ENCODE measurements at regions not wholly inside any gene's neighbourhood (a gene's known extent, or its start where the extent isn't known, plus 50 kb on each side); places are given as distances from the start of the nearest gene placed in this dataset.

- ATAC-seq (ENCODE audit: low read depth in 2 of 2) = no peak
These were observed 297.5 kb upstream of the XYLT1 start for GRCh38 chr16:17768257-17768656.

GRCh38 chr16:17766012-17766411 is 295.3 kb upstream of the XYLT1 start:
- Mint-ChIP-seq H3K36me3 (no peaks in the 10 kb centered on the region), H3K4me1 (no peaks in the 10 kb centered on the region), H3K27ac (no peak overlapping the region), H3K9me3 (peaks cover 0 to 5% (median 3%) of the 10 kb centered on the region in 7 donors), H3K27me3 (peaks cover 9% of the 10 kb centered on the region), H3K4me3 (no peak overlapping the region)
- Histone ChIP-seq H3K9me3 (ENCODE audit: control insufficient read depth in 2 of 2, low read length in 2 of 2) (no peaks in the 10 kb centered on the region), H3K27me3 (ENCODE audit: control insufficient read depth, insufficient read depth, low read length) (no peaks in the 10 kb centered on the region), H3K4me3 (ENCODE audit: low read depth, low read length) (no peak overlapping the region), H3K4me1 (ENCODE audit: control insufficient read depth, insufficient read depth, low read length, poor library complexity, severe bottlenecking) (no peaks in the 10 kb centered on the region), H3K36me3 (ENCODE audit: control insufficient read depth, insufficient read depth, low read length) (no peaks in the 10 kb centered on the region), H3K27ac (ENCODE audit: insufficient read depth, low read length, poor library complexity, severe bottlenecking) (no peak overlapping the region)
- DNase-seq (no peak), ATAC-seq (ENCODE audit: low read depth in 2 of 2) (no peak)

More at GRCh38 chr16:17768257-17768656, 297.5 kb upstream of the XYLT1 start:
- Mint-ChIP-seq H3K4me3 (no peak overlapping the region), H3K9me3 (peaks cover 0 to 5% (median 3%) of the 10 kb centered on the region in 7 donors), H3K36me3 (no peaks in the 10 kb centered on the region), H3K4me1 (no peaks in the 10 kb centered on the region), H3K27me3 (peaks cover 7% of the 10 kb centered on the region), H3K27ac (no peak overlapping the region)
- H3K27me3 ChIP-seq (ENCODE audit: control insufficient read depth, insufficient read depth, low read length) = no peaks in the 10 kb centered on the region
- H3K27ac ChIP-seq (ENCODE audit: insufficient read depth, low read length, poor library complexity, severe bottlenecking) = no peak overlapping the region
- no peaks in the 10 kb centered on the region for H3K9me3 ChIP-seq (ENCODE audit: control insufficient read depth in 2 of 2, low read length in 2 of 2)
- DNase-seq = no peak
- no peaks in the 10 kb centered on the region for H3K36me3 ChIP-seq (ENCODE audit: control insufficient read depth, insufficient read depth, low read length)
- H3K4me3 ChIP-seq (ENCODE audit: low read depth, low read length) = no peak overlapping the region
- no peaks in the 10 kb centered on the region for H3K4me1 ChIP-seq (ENCODE audit: control insufficient read depth, insufficient read depth, low read length, poor library complexity, severe bottlenecking)

DNA sequence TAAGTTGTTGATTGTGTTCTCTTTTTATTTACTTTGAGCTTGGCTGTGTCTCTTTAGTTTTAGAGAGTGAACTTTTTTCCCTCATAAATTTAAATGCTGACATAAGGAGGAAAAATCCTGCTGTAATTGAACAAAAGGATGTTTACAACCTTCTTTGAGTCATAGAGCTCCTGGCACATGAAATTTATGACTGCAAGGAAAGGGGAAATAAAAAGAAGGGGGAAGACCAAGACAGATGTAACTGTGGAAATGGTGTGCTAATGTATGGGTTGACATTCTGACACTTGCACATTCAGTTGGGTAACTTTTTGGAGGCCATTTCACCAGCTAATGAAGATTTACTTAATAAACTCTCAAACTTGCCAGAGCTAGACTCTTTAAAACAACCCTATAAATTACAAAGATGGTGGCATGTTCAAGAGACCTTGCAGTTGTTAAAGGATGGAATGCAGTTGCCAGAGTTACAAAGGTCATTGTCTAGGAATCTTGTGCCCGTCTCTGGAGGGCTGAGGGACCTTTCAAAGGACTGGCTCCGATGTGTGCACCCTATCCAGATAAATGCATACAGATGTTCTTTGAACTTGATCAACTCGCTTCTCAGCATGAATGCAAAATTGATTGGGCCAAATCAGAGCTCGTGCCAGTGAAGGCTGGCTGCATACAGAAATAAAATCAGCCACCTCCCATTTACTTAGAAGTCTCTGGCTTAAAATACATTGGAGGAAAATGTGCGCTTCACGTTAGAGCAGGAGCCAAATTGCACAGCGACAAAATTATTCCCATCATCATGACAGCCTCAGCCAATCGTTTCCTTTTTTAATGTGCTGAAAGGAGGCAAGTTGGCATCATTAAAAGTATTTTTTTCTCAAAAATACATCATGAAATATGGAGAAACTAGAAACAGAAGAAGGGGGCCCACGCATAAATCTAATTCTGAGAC is 289.0 kb upstream of the XYLT1 start:
- ATAC-seq (ENCODE audit: low read depth in 2 of 2) (no peak), DNase-seq (no peak)
- H3K4me1 ChIP-seq (ENCODE audit: control insufficient read depth, insufficient read depth, low read length, poor library complexity, severe bottlenecking) = no peaks in the 10 kb centered on the region
- H3K27me3 ChIP-seq (ENCODE audit: control insufficient read depth, insufficient read depth, low read length) = no peaks in the 10 kb centered on the region
- Mint-ChIP-seq H3K27me3 (peaks cover 15% of the 10 kb centered on the region), H3K9me3 (peaks cover 0 to 4% (median 3%) of the 10 kb centered on the region in 7 donors), H3K4me3 (no peak overlapping the region), H3K36me3 (no peaks in the 10 kb centered on the region), H3K27ac (no peak overlapping the region), H3K4me1 (no peaks in the 10 kb centered on the region)
- no peak overlapping the region for H3K4me3 ChIP-seq (ENCODE audit: low read depth, low read length)
- H3K27ac ChIP-seq (ENCODE audit: insufficient read depth, low read length, poor library complexity, severe bottlenecking) = no peak overlapping the region
- no peaks in the 10 kb centered on the region for H3K9me3 ChIP-seq (ENCODE audit: control insufficient read depth in 2 of 2, low read length in 2 of 2)
- no peaks in the 10 kb centered on the region for H3K36me3 ChIP-seq (ENCODE audit: control insufficient read depth, insufficient read depth, low read length)

GRCh38 chr16:17757808-17758207 is 287.0 kb upstream of the XYLT1 start:
- no peak overlapping the region for H3K27ac Mint-ChIP-seq
- Histone ChIP-seq H3K36me3 (ENCODE audit: control insufficient read depth, insufficient read depth, low read length) (no peaks in the 10 kb centered on the region), H3K27me3 (ENCODE audit: control insufficient read depth, insufficient read depth, low read length) (no peaks in the 10 kb centered on the region), H3K27ac (ENCODE audit: insufficient read depth, low read length, poor library complexity, severe bottlenecking) (no peak overlapping the region), H3K4me1 (ENCODE audit: control insufficient read depth, insufficient read depth, low read length, poor library complexity, severe bottlenecking) (no peaks in the 10 kb centered on the region), H3K9me3 (ENCODE audit: control insufficient read depth in 2 of 2, low read length in 2 of 2) (no peaks in the 10 kb centered on the region), H3K4me3 (ENCODE audit: low read depth, low read length) (no peak overlapping the region)
- H3K4me3 Mint-ChIP-seq = no peak overlapping the region
- H3K9me3 Mint-ChIP-seq = peaks cover 0 to 6% (median 3%) of the 10 kb centered on the region in 7 donors
- no peaks in the 10 kb centered on the region for H3K36me3 Mint-ChIP-seq
- ATAC-seq (ENCODE audit: low read depth in 2 of 2) (no peak), DNase-seq (no peak)
- peaks cover 6% of the 10 kb centered on the region for H3K27me3 Mint-ChIP-seq
- no peaks in the 10 kb centered on the region for H3K4me1 Mint-ChIP-seq

GRCh38 chr16:17755158-17755557 is 284.4 kb upstream of the XYLT1 start:
- H3K4me3 ChIP-seq (ENCODE audit: low read depth, low read length) = no peak overlapping the region
- no peaks in the 10 kb centered on the region for H3K4me1 ChIP-seq (ENCODE audit: control insufficient read depth, insufficient read depth, low read length, poor library complexity, severe bottlenecking)
- Mint-ChIP-seq H3K36me3 (no peaks in the 10 kb centered on the region), H3K9me3 (peaks cover 0 to 6% (median 2%) of the 10 kb centered on the region in 7 donors), H3K4me3 (no peak overlapping the region), H3K27ac (no peak overlapping the region), H3K4me1 (no peaks in the 10 kb centered on the region), H3K27me3 (peaks cover 6% of the 10 kb centered on the region)
- H3K36me3 ChIP-seq (ENCODE audit: control insufficient read depth, insufficient read depth, low read length) = no peaks in the 10 kb centered on the region
- ATAC-seq (ENCODE audit: low read depth in 2 of 2) (no peak), DNase-seq (no peak)
- H3K27ac ChIP-seq (ENCODE audit: insufficient read depth, low read length, poor library complexity, severe bottlenecking) = no peak overlapping the region
- no peaks in the 10 kb centered on the region for H3K27me3 ChIP-seq (ENCODE audit: control insufficient read depth, insufficient read depth, low read length)
- no peaks in the 10 kb centered on the region for H3K9me3 ChIP-seq (ENCODE audit: control insufficient read depth in 2 of 2, low read length in 2 of 2)

DNA sequence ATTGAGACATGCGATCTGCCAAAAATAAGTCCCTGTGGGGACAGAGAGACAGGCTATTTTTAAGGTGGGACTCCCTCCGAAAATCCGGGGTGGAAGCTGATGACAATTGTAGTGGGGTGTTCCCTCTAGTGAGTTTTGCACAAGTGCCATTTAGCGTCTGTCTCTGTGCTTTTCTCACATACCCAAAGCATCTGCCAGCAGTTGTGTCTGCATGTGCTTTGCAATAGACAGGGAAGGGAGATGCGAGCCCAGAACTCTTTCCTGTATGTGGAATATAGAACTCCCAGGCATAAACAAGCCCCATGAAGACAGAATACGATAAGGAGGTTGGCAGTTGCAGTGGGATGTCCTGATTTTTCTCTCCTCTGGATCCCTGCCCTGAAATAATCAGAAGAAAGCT is 282.7 kb upstream of the XYLT1 start:
- ATAC-seq (ENCODE audit: low read depth in 2 of 2) = no peak
- no peak overlapping the region for H3K27ac Mint-ChIP-seq
- H3K9me3 Mint-ChIP-seq = peaks cover 0 to 11% (median 3%) of the 10 kb centered on the region in 7 donors
- H3K27me3 Mint-ChIP-seq = no peaks in the 10 kb centered on the region
- Histone ChIP-seq H3K4me1 (ENCODE audit: control insufficient read depth, insufficient read depth, low read length, poor library complexity, severe bottlenecking) (no peaks in the 10 kb centered on the region), H3K4me3 (ENCODE audit: low read depth, low read length) (no peak overlapping the region), H3K9me3 (ENCODE audit: control insufficient read depth in 2 of 2, low read length in 2 of 2) (peaks cover 0 to 2% of the 10 kb centered on the region in 2 experiments), H3K36me3 (ENCODE audit: control insufficient read depth, insufficient read depth, low read length) (no peaks in the 10 kb centered on the region), H3K27ac (ENCODE audit: insufficient read depth, low read length, poor library complexity, severe bottlenecking) (no peak overlapping the region), H3K27me3 (ENCODE audit: control insufficient read depth, insufficient read depth, low read length) (no peaks in the 10 kb centered on the region)
- H3K4me3 Mint-ChIP-seq = no peak overlapping the region
- no peak for DNase-seq
- no peaks in the 10 kb centered on the region for H3K36me3 Mint-ChIP-seq
- H3K4me1 Mint-ChIP-seq = no peaks in the 10 kb centered on the region

DNA sequence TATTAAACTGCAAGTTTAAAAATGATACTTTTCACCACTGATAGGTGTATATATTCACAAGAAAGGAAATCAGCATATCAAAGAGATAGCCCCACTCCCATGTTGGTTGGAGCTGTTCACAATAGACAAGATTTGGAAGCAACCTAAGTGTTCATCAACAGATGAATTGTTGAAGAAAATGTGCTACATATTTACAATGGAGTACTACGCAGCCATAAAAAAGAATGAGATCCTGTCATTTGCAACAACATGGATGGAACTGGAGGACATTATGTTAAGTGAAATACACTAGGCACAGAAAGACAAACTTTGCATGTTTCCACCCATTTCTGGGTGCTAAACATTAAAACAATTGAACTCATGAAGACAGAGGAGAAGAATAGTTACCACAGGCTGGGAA is 278.9 kb upstream of the XYLT1 start:
- Histone ChIP-seq H3K4me3 (ENCODE audit: low read depth, low read length) (no peak overlapping the region), H3K9me3 (ENCODE audit: control insufficient read depth in 2 of 2, low read length in 2 of 2) (peaks cover 0 to 2% of the 10 kb centered on the region in 2 experiments), H3K27ac (ENCODE audit: insufficient read depth, low read length, poor library complexity, severe bottlenecking) (no peak overlapping the region), H3K4me1 (ENCODE audit: control insufficient read depth, insufficient read depth, low read length, poor library complexity, severe bottlenecking) (no peaks in the 10 kb centered on the region), H3K36me3 (ENCODE audit: control insufficient read depth, insufficient read depth, low read length) (no peaks in the 10 kb centered on the region), H3K27me3 (ENCODE audit: control insufficient read depth, insufficient read depth, low read length) (no peaks in the 10 kb centered on the region)
- H3K9me3 Mint-ChIP-seq = peaks cover 0 to 7% (median 3%) of the 10 kb centered on the region in 7 donors
- no peaks in the 10 kb centered on the region for H3K36me3 Mint-ChIP-seq
- DNase-seq (no peak), ATAC-seq (ENCODE audit: low read depth in 2 of 2) (no peak)
- H3K4me1 Mint-ChIP-seq = no peaks in the 10 kb centered on the region
- no peak overlapping the region for H3K27ac Mint-ChIP-seq
- H3K27me3 Mint-ChIP-seq = peaks cover 4% of the 10 kb centered on the region
- no peak overlapping the region for H3K4me3 Mint-ChIP-seq
